ENCODE measurements at regions not wholly inside any gene's neighbourhood (a gene's known extent, or its start where the extent isn't known, plus 50 kb on each side); places are given as distances from the start of the nearest gene placed in this dataset.
"Not testable (repeated sequence)": the region's sequence is repeated elsewhere in the genome, so short reads cannot be mapped to it uniquely, and the experiment has no call there.

DNA sequence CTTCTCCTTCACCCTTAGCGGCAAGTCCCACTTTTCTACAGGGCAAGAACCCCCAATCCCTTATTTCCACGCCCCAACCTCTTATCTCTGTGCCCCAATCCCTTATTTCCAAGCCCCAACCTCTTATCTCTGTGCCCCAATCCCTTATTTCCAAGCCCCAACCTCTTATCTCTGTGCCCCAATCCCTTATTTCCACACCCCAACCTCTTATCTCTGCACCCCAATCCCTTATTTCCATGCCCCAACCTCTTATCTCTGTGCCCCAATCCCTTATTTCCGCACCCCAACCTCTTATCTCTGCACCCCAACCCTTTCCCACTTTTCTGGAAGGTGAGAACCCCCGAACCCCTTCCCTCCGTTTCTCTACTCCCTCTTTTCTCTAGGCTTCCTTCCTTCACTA lies 116.1 kb upstream of the GJE1 start:
- not testable (repeated sequence) for DNase-seq (ENCODE audit: low spot score)

GRCh38 chr6:142015463-142015862 lies 117.3 kb upstream of the GJE1 start:
- not testable (repeated sequence) for DNase-seq (ENCODE audit: low spot score)

- DNase-seq (ENCODE audit: low spot score), result no peak
Observed at GRCh38 chr6:142015011-142015410, 117.7 kb upstream of the GJE1 start.

- no peak for DNase-seq (ENCODE audit: low spot score)
Observed at GRCh38 chr6:142014515-142014914, 118.2 kb upstream of the GJE1 start.

DNA sequence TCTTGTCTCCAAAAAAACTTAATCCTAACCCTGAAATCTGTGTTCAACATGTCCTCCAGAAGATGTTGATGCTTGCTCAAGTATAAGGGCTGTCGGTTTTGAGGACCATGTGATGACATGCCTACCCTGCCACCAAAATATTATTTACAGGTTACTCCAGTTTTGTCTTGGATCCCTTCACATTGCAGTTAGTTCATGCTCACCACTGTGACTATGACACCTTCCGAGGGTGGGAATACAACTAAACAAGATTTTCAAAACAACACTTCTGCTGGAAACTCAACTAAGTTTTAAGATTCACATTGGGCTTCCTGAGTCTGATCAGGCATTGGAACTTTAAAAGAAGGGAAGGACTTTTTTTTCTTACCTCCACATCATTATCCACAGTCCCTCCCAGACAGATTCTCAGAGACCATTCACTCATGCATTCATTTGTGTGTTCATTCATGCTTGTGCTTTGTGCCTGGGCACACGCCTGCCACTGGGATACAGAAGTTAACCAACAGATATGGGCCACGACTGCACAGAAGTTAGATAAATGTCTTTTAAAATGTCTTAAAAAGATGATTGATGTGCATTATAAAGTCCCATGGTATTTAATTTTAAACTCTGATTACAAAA lies 118.7 kb upstream of the GJE1 start:
- no peak for DNase-seq (ENCODE audit: low spot score)

DNA sequence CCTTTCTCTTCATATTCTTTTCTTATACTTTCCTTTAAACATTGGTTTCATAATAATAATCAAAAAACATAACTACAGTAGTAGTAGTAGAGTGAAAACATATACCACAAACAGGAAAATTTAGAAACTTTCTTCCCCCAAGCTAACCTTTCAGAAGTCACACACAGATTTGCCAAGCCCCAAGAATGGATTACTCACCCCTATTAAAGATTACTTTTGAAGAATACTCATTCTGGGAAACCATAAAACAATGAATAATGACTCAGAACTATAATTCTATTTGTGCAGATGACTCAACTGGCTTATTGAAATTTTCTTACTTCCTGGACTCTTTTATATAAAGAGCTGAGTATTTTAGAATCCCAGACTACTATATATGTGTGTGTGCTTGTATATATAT lies 119.4 kb upstream of the GJE1 start:
- DNase-seq (ENCODE audit: low spot score), result no peak

DNA sequence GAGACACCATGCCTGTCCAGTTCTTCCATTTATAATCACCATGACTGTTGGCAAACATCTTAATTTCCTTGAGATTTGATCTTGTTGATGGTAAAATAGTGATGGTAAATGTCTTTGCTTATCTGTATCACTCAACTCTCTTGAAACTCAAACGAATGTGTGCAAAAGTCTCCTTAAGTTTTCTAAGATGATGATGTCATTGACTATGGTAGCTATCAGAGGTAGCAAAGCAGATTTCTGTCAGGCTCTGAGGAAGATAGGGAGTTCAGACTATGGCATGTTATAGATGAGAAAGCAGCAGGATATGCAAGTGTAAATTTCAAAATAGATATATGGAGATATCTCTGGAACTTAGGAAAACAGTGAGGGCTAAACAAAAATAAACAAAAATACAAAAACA lies 121.0 kb upstream of the GJE1 start:
- DNase-seq (ENCODE audit: low spot score), result no peak

GRCh38 chr6:142011156-142011555 lies 121.6 kb upstream of the GJE1 start:
- DNase-seq (ENCODE audit: low spot score), result no peak

GRCh38 chr6:142009647-142010046 lies 123.1 kb upstream of the GJE1 start:
- DNase-seq (ENCODE audit: low spot score), result no peak

- DNase-seq (ENCODE audit: low spot score), result no peak
Observed at GRCh38 chr6:142008781-142009180, 123.9 kb upstream of the GJE1 start.

DNA sequence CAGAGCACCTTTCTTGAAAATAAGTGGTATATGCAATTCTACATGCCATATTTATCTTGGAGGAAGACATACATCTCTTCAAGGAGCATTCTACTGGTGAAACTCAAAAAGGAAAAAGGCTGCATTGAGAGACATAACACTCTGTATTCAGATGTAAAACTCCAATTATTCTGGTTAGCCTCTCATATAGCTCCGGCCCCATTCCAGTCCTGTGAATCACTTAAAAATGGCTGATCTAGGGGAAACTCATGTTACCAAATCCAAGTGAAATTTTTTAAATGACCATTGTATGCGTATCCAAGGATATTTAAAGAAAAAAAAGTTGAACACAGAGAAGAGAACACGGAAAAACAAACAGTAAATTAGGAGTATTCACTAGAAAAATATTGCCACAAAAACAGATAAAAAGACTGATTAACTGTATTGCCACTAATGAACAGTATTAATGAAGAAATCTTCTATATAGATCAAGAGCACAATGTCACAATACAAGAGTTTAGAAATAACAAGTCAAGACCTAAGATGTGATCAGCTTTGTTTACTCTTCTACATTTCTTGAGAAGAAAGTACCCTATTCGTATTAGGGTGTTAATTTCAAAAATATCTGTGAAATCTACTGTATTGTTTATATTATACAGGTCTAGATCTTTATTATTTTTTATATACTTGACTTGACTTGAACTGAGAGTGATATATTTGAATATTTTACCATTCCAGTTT lies 124.5 kb upstream of the GJE1 start:
- DNase-seq (ENCODE audit: low spot score), result no peak

DNA sequence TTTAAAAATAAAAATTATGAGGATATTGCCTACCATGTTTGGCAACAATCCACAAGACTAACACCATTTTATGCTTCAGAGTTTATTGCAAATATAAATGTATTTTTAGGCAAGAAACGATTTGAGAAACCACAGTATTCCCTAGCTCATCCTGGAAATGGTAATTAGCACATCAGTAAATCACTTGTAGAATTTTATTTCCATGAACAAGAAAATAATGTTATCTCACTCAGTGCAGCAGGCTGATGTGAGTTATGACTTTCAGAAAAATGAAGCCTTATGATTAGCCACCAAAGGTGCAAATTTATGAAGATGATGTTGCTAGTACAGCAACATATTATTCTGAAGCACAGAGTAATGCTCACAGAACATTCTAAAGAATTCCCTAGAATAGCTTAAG lies 127.7 kb upstream of the GJE1 start:
- no peak for DNase-seq (ENCODE audit: low spot score)

DNA sequence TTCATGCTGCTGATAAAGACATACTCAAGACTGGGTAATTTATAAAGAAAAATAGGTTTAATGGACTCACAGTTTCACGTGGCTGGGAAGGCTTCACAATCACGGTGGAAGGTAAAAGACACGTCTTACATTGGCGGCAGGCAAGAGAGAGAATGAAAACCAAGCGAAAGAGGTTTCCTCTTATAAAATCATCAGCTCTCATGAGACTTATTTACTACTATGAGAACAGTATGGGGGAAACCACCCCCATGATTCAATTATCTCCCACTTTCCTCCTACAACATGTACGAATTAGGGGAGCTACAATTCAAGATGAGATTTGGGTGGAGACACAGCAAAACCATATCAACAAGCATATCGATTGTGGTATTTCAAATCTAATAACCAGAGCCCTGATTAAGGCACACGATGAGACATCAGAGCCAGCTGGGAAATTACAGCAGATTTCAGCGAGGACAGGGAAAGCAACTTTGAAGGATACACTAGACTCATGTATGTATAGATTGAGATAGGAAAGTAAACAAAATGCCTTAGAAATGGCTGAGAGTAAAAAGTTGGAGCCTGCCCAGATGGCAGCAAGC lies 129.8 kb upstream of the GJE1 start:
- no peak for DNase-seq (ENCODE audit: low spot score)

- no peak for DNase-seq (ENCODE audit: low spot score)
Observed at GRCh38 chr6:141996823-141997222, 135.9 kb upstream of the GJE1 start.

GRCh38 chr6:141992109-141992508 lies 140.6 kb upstream of the GJE1 start:
- DNase-seq (ENCODE audit: low spot score), result no peak

DNA sequence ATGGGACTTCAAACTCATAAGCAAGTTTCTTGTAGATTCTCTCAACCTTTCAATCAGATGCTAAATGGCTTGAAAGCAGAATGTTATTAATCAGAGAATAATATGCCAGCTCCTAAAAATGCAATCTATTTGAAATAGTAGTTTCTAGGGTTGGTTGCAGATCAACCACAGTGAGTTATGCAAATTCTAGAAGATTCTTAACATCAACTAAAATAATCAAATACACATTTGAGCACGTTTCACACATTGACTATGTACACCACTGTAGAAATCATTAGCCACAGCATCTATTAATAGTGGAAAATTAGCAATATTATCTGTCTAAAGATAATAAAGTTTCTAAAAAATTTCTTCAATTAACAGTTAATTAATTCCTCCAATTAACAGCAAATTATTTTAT lies 141.9 kb upstream of the GJE1 start:
- DNase-seq (ENCODE audit: low spot score), result no peak

- DNase-seq (ENCODE audit: low spot score), result no peak
Observed at GRCh38 chr6:141989706-141989959, 143.1 kb upstream of the GJE1 start.

DNA sequence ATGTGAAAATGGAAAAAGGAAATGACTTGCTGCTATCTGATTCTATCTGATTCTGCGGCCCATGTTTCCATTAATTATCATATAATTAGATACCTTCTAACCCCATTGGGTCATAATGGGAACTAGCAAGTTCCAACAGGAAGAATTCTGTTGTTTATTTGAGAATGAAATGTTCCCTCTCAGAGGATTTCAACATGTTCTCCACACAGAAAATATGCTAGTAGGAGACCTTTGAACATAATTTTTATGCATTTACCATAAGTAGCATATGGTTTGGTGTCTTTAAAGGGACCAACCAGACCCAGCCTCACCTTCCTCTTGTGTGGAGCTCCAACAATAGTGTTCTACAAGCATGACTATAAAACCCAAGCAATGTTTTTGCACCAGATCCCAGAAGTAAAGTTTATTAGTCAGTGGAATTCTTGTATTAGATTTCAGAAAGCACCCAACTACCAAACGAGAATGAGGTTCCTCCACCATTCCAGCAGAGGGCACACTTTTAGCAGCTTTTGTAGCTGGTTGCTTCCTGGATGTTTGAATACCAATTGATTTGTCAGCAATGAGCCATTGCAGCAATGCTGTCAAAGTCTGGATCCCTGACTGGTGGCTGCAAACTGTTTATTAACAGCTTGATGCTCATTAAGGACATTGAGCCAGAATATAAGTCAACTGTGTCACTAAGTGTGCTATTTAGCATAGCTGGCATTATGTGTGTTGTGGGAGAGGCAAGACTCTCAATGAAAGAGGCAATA lies 143.6 kb upstream of the GJE1 start:
- no peak for DNase-seq (ENCODE audit: low spot score)

DNA sequence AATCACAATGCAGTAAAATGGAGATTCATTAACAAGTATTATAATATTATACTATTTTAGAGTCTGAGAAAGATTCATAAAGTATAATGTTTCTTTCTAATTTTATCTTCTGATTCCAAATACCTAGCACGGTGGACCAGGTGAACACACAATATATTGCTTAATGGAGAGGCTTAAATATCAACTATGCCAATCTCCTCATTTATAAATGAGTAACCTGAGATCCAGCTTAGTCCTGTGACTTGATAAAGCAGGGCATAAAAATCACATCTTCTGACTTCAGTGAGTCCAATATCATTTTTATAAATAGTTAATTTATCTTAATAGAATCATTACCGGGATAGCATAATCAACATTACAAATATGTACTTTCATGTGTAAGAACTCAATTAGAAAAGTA lies 144.4 kb upstream of the GJE1 start:
- DNase-seq (ENCODE audit: low spot score), result no peak

- no peak for DNase-seq (ENCODE audit: low spot score)
Observed at GRCh38 chr6:141986457-141986856, 146.3 kb upstream of the GJE1 start.

DNA sequence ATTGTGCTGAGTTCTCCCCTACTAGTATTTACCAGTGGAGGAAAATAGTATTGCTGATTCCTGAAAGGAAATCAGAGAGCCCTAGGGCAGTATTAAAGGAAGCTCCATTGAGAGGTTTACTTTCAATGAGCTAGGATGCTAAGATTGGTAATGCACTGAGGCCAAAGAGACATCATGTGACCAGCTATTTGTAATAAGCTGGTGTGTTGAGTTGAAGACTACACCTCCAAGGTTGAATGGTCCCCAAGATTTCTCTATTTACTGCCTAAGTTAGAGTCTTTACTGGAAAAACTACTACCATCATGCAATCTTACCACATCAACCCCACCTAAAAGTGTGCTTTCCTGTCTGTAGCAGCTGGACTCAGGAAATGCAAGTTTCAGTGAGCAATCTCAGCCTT lies 151.5 kb upstream of the GJE1 start:
- DNase-seq (ENCODE audit: low spot score), result no peak

GRCh38 chr6:141977782-141978181 lies 154.9 kb upstream of the GJE1 start:
- no peak for DNase-seq (ENCODE audit: low spot score)

GRCh38 chr6:141976994-141977393 lies 155.7 kb upstream of the GJE1 start:
- DNase-seq (ENCODE audit: low spot score), result no peak

All from hematopoietic multipotent progenitor cell treated with erythropoietin and hydrocortisone succinate and interleukin-3 and kit ligand, for 17 days (in vitro differentiated cells).